GM12891 (cell line): ENCODE measurements at regions not wholly inside any gene's neighbourhood (a gene's known extent, or its start where the extent isn't known, plus 50 kb on each side); places are given as distances from the start of the nearest gene placed in this dataset.

ENCODE experiments used
- POLR2AphosphoS5 ChIP-seq: IDR thresholded peaks from 2 replicates; pipeline ENCODE4 v1.6.1; 2011; ENCODE audit warnings: low read depth, low read length, control low read depth
- TAF1 ChIP-seq: IDR thresholded peaks from 2 replicates; pipeline ENCODE4 v1.6.1; 2011; ENCODE audit warnings: low read depth, low read length, control low read depth

DNA sequence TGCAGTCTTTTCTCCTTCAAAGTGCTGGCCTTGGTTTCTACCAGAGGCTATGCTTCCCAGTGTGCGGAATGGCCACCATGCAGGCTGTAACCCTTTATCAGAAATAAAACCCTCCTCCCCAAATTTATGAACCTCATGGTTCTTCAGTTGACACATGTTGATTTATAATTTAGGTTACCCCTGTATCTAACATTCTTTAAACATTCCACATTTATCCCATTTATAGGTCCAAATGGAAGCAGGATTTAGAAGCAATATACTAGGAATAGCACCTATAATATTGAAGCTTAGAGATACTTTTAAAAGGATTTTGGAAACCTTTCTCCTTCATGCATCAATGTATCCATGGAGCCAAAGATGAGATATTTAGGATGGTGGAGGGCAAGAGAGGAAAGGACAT, 438.8 kb upstream of the C16orf82 start:
- TF ChIP-seq POLR2AphosphoS5: no peak
- no peak for TF ChIP-seq TAF1
